ENCODE measurements at regions not wholly inside any gene's neighbourhood (a gene's known extent, or its start where the extent isn't known, plus 50 kb on each side); places are given as distances from the start of the nearest gene placed in this dataset.

DNA sequence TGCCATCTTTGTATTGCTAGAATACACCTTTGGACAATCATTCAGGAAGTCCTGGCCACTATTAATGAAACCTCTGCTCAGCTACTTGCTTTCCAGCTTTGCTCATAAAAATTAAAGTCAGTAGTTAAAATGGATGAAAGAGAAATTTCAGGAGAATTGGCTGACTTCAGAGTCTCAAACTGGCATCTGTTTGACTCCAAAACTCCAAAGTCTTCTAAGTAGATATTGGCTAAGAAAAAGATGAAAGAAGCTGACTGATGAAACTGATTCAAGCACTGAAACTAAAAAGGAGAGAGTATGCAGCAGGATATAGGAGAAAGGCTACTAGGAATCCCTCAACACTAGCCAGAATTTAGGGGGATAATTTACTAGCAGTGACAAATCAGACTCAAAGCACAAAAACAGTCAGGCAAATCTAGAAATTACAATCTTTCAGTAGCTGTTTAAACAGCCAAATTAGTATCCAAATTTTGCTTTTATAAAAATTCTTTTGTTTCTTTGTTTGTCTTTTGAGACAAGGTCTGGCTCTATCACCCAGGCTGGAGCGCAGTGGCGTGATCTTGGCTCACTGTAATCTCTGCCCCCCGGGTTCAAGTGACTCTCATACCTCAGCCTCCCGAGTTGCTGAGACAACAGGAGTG, 52.1 kb upstream of the DTNA start:
- no peaks in the 10 kb centered on the region for H3K36me3 Mint-ChIP-seq (ENCODE audit: low read depth)
- TF ChIP-seq, protein P1, sequence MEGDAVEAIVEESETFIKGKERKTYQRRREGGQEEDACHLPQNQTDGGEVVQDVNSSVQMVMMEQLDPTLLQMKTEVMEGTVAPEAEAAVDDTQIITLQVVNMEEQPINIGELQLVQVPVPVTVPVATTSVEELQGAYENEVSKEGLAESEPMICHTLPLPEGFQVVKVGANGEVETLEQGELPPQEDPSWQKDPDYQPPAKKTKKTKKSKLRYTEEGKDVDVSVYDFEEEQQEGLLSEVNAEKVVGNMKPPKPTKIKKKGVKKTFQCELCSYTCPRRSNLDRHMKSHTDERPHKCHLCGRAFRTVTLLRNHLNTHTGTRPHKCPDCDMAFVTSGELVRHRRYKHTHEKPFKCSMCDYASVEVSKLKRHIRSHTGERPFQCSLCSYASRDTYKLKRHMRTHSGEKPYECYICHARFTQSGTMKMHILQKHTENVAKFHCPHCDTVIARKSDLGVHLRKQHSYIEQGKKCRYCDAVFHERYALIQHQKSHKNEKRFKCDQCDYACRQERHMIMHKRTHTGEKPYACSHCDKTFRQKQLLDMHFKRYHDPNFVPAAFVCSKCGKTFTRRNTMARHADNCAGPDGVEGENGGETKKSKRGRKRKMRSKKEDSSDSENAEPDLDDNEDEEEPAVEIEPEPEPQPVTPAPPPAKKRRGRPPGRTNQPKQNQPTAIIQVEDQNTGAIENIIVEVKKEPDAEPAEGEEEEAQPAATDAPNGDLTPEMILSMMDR (IDR thresholded peaks at IDR 0.05) = no peak
- no peak overlapping the region for H3K4me3 Mint-ChIP-seq
- peaks cover 35% of the 10 kb centered on the region for H3K4me1 Mint-ChIP-seq
- DNase-seq = no peak
- H3K9me3 Mint-ChIP-seq = no peaks in the 10 kb centered on the region
- H3K27ac Mint-ChIP-seq = no peak overlapping the region
- no peaks in the 10 kb centered on the region for H3K27me3 Mint-ChIP-seq (ENCODE audit: low read depth, poor library complexity)

DNA sequence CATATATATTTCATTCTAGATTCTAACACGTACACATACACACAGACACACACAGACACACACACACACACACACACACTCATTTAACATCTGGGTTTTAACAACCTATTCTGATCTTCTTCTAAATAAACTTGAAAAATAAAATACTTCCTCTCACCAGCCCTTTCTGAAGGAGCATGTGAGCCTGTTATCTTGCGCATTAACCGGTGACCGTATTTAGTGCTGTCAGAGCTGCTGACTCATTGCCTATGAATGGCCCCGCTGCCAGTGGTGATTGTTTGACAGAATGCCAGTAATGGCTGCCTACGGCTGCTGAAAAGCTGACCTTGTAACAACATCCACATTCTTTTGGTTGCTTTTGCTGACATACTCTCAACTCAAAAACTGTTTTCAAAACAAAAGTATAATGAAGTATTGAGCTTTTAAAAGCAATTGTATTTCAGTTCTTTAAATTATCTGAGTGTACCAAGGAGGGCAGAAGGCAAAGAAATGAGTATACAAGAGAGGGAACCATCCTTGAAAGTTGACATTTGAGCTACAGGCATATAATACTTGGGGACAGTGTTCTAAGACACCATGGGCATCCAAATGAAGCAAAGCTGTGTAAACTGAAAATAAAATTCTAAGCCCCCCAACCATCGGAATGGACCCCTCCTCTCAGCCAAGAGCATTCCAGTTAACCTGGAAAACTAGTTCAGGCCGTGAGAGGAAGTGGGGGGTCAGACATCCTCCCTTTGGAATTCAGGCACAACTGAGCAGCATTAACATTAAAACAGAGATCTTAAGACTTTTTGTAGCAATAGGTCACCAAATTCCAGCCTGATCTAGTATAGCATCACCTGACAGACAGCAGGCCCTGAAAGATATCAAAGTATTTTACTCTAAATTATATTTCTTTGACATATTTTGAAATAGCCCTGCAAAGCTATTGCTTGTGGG, 50.2 kb upstream of the DTNA start:
- DNase-seq = peak; percentile 23
- no peaks in the 10 kb centered on the region for H3K9me3 Mint-ChIP-seq
- no peaks in the 10 kb centered on the region for H3K36me3 Mint-ChIP-seq (ENCODE audit: low read depth)
- peaks cover 35% of the 10 kb centered on the region for H3K4me1 Mint-ChIP-seq
- H3K27ac Mint-ChIP-seq = peak overlapping the region; percentile 12
- no peaks in the 10 kb centered on the region for H3K27me3 Mint-ChIP-seq (ENCODE audit: low read depth, poor library complexity)
- no peak overlapping the region for H3K4me3 Mint-ChIP-seq
- TF ChIP-seq, protein P1 (IDR thresholded peaks at IDR 0.05) = no peak
